ENCODE measurements at regions not wholly inside any gene's neighbourhood (a gene's known extent, or its start where the extent isn't known, plus 50 kb on each side); places are given as distances from the start of the nearest gene placed in this dataset.
"Not testable (repeated sequence)": the region's sequence is repeated elsewhere in the genome, so short reads cannot be mapped to it uniquely, and the experiment has no call there.

DNA sequence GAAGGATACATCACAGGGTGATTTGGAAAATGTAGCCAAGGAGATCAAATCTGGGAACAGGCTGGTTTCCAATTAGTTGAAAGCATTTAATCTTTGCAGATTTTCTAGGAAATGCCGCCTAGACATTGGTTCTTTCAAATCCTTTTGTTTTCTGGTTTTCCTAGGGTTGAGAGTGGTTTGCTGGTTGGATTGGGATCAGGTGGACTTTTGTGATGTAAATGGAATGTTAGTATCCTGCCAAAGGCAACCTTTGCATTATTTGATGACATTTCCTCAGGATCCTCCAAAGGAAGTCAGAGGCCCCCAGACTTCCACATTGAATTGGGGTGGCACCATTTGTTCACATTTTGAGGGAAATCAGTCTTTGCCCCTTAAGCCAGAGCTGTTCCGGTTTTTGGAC lies 245.5 kb upstream of the RPS23 start:
- H3K4me3 ChIP-seq = no peak overlapping the region
- no peak for DNase-seq (ENCODE audit: low read depth in 1 of 2, low spot score in 2 of 2)
- no peaks in the 10 kb centered on the region for H3K36me3 ChIP-seq
- no peaks in the 10 kb centered on the region for H3K9me3 ChIP-seq (replicated peaks)
- H3K27me3 ChIP-seq (replicated peaks) = no peaks in the 10 kb centered on the region
- no peaks in the 10 kb centered on the region for H3K4me1 ChIP-seq (replicated peaks)
- no peak overlapping the region for H3K27ac ChIP-seq

DNA sequence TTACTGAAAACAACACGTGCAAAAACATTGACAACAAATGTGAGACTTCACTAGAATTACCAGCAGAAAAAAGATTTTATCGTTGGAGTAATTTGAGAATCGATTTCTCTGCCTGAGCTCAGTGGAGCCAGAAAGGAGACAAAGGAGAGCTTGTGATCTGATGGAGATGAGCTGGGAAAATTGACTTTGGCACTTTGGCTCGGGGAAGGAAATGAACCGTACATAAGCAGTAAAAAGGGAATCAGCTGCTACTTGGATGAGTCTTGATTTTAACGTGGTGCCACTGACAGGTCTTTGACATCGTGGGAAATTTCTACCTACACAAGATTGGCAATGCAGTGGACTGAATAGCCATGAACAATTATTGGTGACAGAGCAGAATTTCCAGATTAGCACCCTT lies 244.7 kb upstream of the RPS23 start:
- Histone ChIP-seq H3K4me1 (replicated peaks) (no peaks in the 10 kb centered on the region), H3K4me3 (no peak overlapping the region), H3K36me3 (no peaks in the 10 kb centered on the region), H3K27me3 (replicated peaks) (no peaks in the 10 kb centered on the region), H3K27ac (no peak overlapping the region), H3K9me3 (replicated peaks) (no peaks in the 10 kb centered on the region)
- DNase-seq (ENCODE audit: low read depth in 1 of 2, low spot score in 2 of 2) = no peak

GRCh38 chr5:82521431-82522051 lies 243.4 kb upstream of the RPS23 start:
- Histone ChIP-seq H3K27me3 (replicated peaks) (no peaks in the 10 kb centered on the region), H3K4me3 (no peak overlapping the region), H3K27ac (no peak overlapping the region), H3K36me3 (no peaks in the 10 kb centered on the region), H3K4me1 (replicated peaks) (no peaks in the 10 kb centered on the region), H3K9me3 (replicated peaks) (no peaks in the 10 kb centered on the region)
- no peak for DNase-seq (ENCODE audit: low read depth in 1 of 2, low spot score in 2 of 2)

DNA sequence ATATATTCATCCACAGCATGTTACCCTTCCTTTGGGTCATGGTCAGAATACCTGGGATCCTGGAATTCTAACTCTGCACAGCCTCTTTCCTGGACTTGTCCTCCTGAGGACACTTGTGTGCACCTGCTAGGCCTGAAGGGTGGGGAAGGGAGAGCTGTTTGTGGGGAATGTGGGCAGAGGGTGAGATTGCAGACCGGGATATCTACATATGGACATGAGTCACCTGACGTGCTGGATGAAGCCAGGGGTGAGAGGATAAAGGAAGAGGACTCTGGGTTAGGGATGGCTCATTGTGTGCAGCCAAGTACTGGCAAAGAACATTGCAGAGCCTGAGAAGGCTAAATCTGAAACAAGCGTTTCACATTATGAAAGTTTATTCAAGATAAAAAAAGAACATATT lies 241.4 kb upstream of the RPS23 start:
- no peaks in the 10 kb centered on the region for H3K36me3 ChIP-seq
- H3K27ac ChIP-seq = no peak overlapping the region
- no peak for DNase-seq (ENCODE audit: low read depth in 1 of 2, low spot score in 2 of 2)
- no peaks in the 10 kb centered on the region for H3K27me3 ChIP-seq (replicated peaks)
- H3K4me1 ChIP-seq (replicated peaks) = no peaks in the 10 kb centered on the region
- no peaks in the 10 kb centered on the region for H3K9me3 ChIP-seq (replicated peaks)
- no peak overlapping the region for H3K4me3 ChIP-seq

- Histone ChIP-seq H3K27me3 (replicated peaks) (no peaks in the 10 kb centered on the region), H3K9me3 (replicated peaks) (no peaks in the 10 kb centered on the region), H3K4me1 (replicated peaks) (no peaks in the 10 kb centered on the region), H3K4me3 (no peak overlapping the region), H3K36me3 (no peaks in the 10 kb centered on the region), H3K27ac (no peak overlapping the region)
- DNase-seq (ENCODE audit: low read depth in 1 of 2, low spot score in 2 of 2) = no peak
Observed at GRCh38 chr5:82517544-82518075, 239.5 kb upstream of the RPS23 start.

- Histone ChIP-seq H3K4me3 (no peak overlapping the region), H3K27ac (no peak overlapping the region), H3K36me3 (no peaks in the 10 kb centered on the region), H3K4me1 (replicated peaks) (no peaks in the 10 kb centered on the region), H3K27me3 (replicated peaks) (no peaks in the 10 kb centered on the region), H3K9me3 (replicated peaks) (no peaks in the 10 kb centered on the region)
- no peak for DNase-seq (ENCODE audit: low read depth in 1 of 2, low spot score in 2 of 2)
Observed at GRCh38 chr5:82513738-82514137, 235.6 kb upstream of the RPS23 start.

- Histone ChIP-seq H3K27ac (no peak overlapping the region), H3K4me1 (replicated peaks) (no peaks in the 10 kb centered on the region), H3K27me3 (replicated peaks) (no peaks in the 10 kb centered on the region), H3K36me3 (no peaks in the 10 kb centered on the region), H3K9me3 (replicated peaks) (no peaks in the 10 kb centered on the region), H3K4me3 (no peak overlapping the region)
- no peak for DNase-seq (ENCODE audit: low read depth in 1 of 2, low spot score in 2 of 2)
Observed at GRCh38 chr5:82512025-82512424, 233.9 kb upstream of the RPS23 start.

DNA sequence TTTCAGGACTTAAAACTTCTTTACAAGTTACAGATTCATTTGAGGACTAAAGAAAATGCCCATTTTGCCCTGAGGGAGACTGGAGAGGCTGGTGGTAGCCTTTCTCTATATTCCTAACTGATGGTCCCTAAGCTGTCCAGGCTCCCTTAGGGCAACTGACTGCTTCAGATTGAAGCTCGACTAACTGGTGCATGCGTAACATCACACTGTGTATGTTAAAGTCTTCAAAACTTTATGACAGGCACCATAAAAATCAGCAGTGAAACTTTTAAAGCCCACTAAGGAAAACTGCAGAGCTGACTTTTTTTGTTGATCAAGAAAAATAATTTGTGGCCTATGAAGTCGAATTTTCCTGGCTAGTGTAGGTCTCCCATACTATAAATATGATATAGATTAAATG lies 233.0 kb upstream of the RPS23 start:
- Histone ChIP-seq H3K27ac (no peak overlapping the region), H3K9me3 (replicated peaks) (peaks cover 3% of the 10 kb centered on the region; the same call in 1 of the 2 replicates), H3K27me3 (replicated peaks) (no peaks in the 10 kb centered on the region), H3K36me3 (no peaks in the 10 kb centered on the region), H3K4me3 (no peak overlapping the region), H3K4me1 (replicated peaks) (no peaks in the 10 kb centered on the region)
- DNase-seq (ENCODE audit: low read depth in 1 of 2, low spot score in 2 of 2) = no peak

DNA sequence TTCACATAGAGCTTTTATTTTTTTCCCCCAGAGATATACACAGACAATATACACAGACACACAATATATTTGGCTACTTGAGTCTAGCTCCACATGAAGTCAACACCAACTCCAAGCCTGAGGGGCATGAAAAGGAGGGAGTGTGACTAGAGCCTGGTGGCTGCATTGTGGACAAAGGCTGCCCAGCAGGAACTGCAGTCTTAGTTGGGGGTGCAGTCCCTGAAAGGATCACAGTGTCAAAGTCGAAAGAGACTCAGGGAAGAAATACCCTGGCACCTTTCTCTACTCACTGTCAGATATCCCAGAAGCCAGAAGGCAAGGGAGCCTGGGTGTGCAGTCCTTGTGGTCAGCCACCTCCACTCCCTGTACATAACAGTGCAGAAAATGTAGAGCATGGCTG lies 231.6 kb upstream of the RPS23 start:
- Histone ChIP-seq H3K4me3 (no peak overlapping the region), H3K9me3 (replicated peaks) (peaks cover 3% of the 10 kb centered on the region; the same call in 1 of the 2 replicates), H3K27me3 (replicated peaks) (no peaks in the 10 kb centered on the region), H3K36me3 (no peaks in the 10 kb centered on the region), H3K4me1 (replicated peaks) (no peaks in the 10 kb centered on the region), H3K27ac (no peak overlapping the region)
- DNase-seq (ENCODE audit: low read depth in 1 of 2, low spot score in 2 of 2) = no peak

DNA sequence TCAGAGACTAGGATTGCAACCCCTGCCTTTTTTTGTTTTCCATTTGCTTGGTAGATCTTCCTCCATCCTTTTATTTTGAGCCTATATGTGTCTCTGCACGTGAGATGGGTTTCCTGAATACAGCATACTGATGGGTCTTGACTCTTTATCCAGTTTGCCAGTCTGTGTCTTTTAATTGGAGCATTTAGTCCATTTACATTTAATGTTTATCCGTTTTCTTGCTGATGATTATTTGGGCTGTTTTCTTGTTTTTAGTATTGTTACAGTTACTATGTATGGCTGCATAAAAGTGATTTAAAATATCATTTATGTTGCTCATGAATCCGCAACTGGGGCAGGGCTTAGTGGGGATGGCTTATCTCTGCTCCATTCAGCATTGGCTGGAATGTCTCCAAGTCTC lies 228.2 kb upstream of the RPS23 start:
- H3K27ac ChIP-seq; H3K9me3 ChIP-seq (replicated peaks); H3K4me1 ChIP-seq (replicated peaks); DNase-seq (ENCODE audit: low read depth in 1 of 2, low spot score in 2 of 2); H3K4me3 ChIP-seq; H3K36me3 ChIP-seq; H3K27me3 ChIP-seq (replicated peaks): not testable (repeated sequence)

- Histone ChIP-seq H3K27ac (no peak overlapping the region), H3K27me3 (replicated peaks) (no peaks in the 10 kb centered on the region), H3K9me3 (replicated peaks) (no peaks in the 10 kb centered on the region), H3K4me1 (replicated peaks) (no peaks in the 10 kb centered on the region), H3K4me3 (no peak overlapping the region), H3K36me3 (no peaks in the 10 kb centered on the region)
- no peak for DNase-seq (ENCODE audit: low read depth in 1 of 2, low spot score in 2 of 2)
Observed at GRCh38 chr5:82499725-82500244, 221.6 kb upstream of the RPS23 start.

- no peak for DNase-seq (ENCODE audit: low read depth in 1 of 2, low spot score in 2 of 2)
- H3K4me3 ChIP-seq = no peak overlapping the region
Observed at GRCh38 chr5:82497242-82497641, 219.1 kb upstream of the RPS23 start.

DNA sequence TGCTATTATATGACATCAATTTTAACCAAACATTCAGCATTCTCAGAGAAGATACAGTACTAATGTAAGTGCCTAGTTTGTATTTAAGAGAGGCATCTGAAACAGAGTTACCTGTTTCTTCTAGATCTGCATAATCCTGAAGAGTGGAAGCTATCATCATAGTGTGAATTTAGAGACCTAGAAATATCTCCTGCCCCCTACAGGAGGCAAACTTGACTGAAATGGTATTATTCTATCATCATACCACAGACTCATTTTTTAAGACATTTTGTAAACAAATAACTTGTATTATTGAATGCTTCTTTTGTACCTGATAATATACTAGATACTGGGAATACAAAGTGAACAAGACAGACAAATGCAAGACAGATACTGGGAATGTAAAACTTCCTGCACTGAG lies 216.8 kb upstream of the RPS23 start:
- DNase-seq (ENCODE audit: low read depth in 1 of 2, low spot score in 2 of 2) = no peak
- no peaks in the 10 kb centered on the region for H3K27me3 ChIP-seq (replicated peaks)
- no peaks in the 10 kb centered on the region for H3K36me3 ChIP-seq
- H3K9me3 ChIP-seq (replicated peaks) = no peaks in the 10 kb centered on the region
- H3K27ac ChIP-seq = no peak overlapping the region
- H3K4me1 ChIP-seq (replicated peaks) = no peaks in the 10 kb centered on the region
- no peak overlapping the region for H3K4me3 ChIP-seq

More at GRCh38 chr5:82497242-82497641, 219.1 kb upstream of the RPS23 start:
- H3K36me3 ChIP-seq = no peaks in the 10 kb centered on the region
- H3K9me3 ChIP-seq (replicated peaks) = no peaks in the 10 kb centered on the region
- no peak overlapping the region for H3K27ac ChIP-seq
- no peaks in the 10 kb centered on the region for H3K4me1 ChIP-seq (replicated peaks)
- no peaks in the 10 kb centered on the region for H3K27me3 ChIP-seq (replicated peaks)

DNA sequence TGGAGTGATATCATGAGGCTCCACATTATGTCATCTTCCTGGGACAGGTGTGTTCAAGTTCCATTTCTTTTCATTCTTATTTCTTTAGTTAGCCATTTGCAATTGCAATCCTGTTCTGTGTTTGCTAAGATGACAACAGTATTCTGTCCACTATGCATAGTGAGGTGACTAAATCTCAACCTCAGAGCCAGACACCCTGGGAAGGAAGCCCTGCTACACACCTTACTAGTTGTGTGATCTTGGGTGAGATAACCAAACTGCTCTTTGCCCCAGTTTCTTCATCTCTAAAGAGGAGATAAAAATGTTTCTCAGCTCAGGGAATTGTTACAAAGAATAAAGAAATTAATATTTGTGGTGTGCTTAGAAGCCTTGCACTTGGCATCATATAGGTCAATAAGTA lies 215.1 kb upstream of the RPS23 start:
- no peak for DNase-seq (ENCODE audit: low read depth in 1 of 2, low spot score in 2 of 2)
- H3K4me3 ChIP-seq = no peak overlapping the region
- no peak overlapping the region for H3K27ac ChIP-seq
- no peaks in the 10 kb centered on the region for H3K4me1 ChIP-seq (replicated peaks)
- no peaks in the 10 kb centered on the region for H3K9me3 ChIP-seq (replicated peaks)
- H3K36me3 ChIP-seq = no peaks in the 10 kb centered on the region
- H3K27me3 ChIP-seq (replicated peaks) = no peaks in the 10 kb centered on the region

DNA sequence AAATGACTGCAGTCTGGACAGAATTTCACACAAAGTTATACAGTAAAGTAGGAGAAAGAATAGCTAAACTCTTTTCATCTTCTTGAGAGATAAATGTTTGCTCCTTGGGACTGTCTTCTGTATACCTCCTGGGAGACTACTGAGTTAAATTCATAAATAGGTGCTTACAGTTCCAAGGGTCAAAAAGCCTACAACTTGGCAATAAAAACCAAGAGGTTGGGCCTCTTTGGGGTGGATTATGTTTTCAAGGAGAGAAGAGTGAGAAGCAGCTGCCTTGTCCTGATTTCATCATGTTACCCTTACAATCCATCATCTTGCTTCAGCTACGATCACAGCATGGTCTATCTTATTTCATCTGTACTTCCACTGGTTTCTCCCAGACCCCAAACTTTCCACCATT lies 213.2 kb upstream of the RPS23 start:
- Histone ChIP-seq H3K27ac (no peak overlapping the region), H3K36me3 (no peaks in the 10 kb centered on the region), H3K27me3 (replicated peaks) (no peaks in the 10 kb centered on the region), H3K9me3 (replicated peaks) (no peaks in the 10 kb centered on the region), H3K4me1 (replicated peaks) (no peaks in the 10 kb centered on the region), H3K4me3 (no peak overlapping the region)
- DNase-seq (ENCODE audit: low read depth in 1 of 2, low spot score in 2 of 2) = no peak

All from SJSA1 (cell line).